T47D (cell line): ENCODE measurements at regions not wholly inside any gene's neighbourhood (a gene's known extent, or its start where the extent isn't known, plus 50 kb on each side); places are given as distances from the start of the nearest gene placed in this dataset.

Source experiments
- DNase-seq, 2 experiments: peaks; one replicate each; pipeline versions ENCODE4 v3.0.0 to v3.0.0-alpha.2; 2011 to 2012; ENCODE audit warnings: low read depth in 1 of 2, low spot score in 1 of 2
- JUND ChIP-seq: IDR thresholded peaks from 2 replicates; pipeline ENCODE4 v1.6.1; 2012; ENCODE audit warnings: low read depth
- in situ Hi-C: cut with HindIII; loops from 2 replicates; pipeline ENCODE4 v1.10.0; 2016; ENCODE audit warnings: low sequenced_read_pairs, low pct_unique_long_range_greater_than_20kb

- DNase-seq: no peak
- in situ Hi-C loops: no loop called here
- no peak for TF ChIP-seq JUND
These were observed 2392.6 kb upstream of the C9orf72 start for GRCh38 chr9:29965834-29966233.

GRCh38 chr9:29966247-29966646, 2393.0 kb upstream of the C9orf72 start:
- in situ Hi-C loops: no loop called here
- TF ChIP-seq JUND: no peak
- no peak for DNase-seq

GRCh38 chr9:29968831-29969230, 2395.6 kb upstream of the C9orf72 start:
- in situ Hi-C loops: no loop called here
- no peak for DNase-seq

GRCh38 chr9:29969408-29969807, 2396.1 kb upstream of the C9orf72 start:
- no peak for DNase-seq
- TF ChIP-seq JUND: no peak
- in situ Hi-C loops: no loop called here

More at GRCh38 chr9:29968831-29969230, 2395.6 kb upstream of the C9orf72 start:
- TF ChIP-seq JUND: no peak

GRCh38 chr9:29969856-29970647, 2396.8 kb upstream of the C9orf72 start:
- no peak for TF ChIP-seq JUND
- no peak for DNase-seq
- in situ Hi-C loops: no loop called here

- in situ Hi-C loops: no loop called here
- no peak for TF ChIP-seq JUND
- no peak for DNase-seq
These were observed 2400.9 kb upstream of the C9orf72 start for GRCh38 chr9:29974197-29974596.

- no peak for TF ChIP-seq JUND
- DNase-seq: no peak
- in situ Hi-C loops: no loop called here
These were observed 2403.7 kb upstream of the C9orf72 start for GRCh38 chr9:29976981-29977380.

- no peak for TF ChIP-seq JUND
- in situ Hi-C loops: no loop called here
- no peak for DNase-seq
These were observed 2403.4 kb upstream of the ACO1 start for GRCh38 chr9:29981013-29981412.

GRCh38 chr9:29999645-30000044, 2384.8 kb upstream of the ACO1 start:
- no peak for DNase-seq
- no peak for TF ChIP-seq JUND
- in situ Hi-C loops: no loop called here

- in situ Hi-C loops: no loop called here
- no peak for TF ChIP-seq JUND
- DNase-seq: no peak
These were observed 2373.8 kb upstream of the ACO1 start for GRCh38 chr9:30010691-30011090.

GRCh38 chr9:30012622-30013021, 2371.8 kb upstream of the ACO1 start:
- in situ Hi-C loops: no loop called here
- no peak for DNase-seq
- TF ChIP-seq JUND: no peak

GRCh38 chr9:30015073-30015472, 2369.4 kb upstream of the ACO1 start:
- in situ Hi-C loops: no loop called here
- no peak for DNase-seq
- no peak for TF ChIP-seq JUND

GRCh38 chr9:30020161-30020560, 2364.3 kb upstream of the ACO1 start:
- in situ Hi-C loops: no loop called here
- TF ChIP-seq JUND: no peak
- no peak for DNase-seq

- in situ Hi-C loops: no loop called here
- no peak for DNase-seq
- TF ChIP-seq JUND: no peak
These were observed 2348.7 kb upstream of the ACO1 start for GRCh38 chr9:30035761-30036160.

- in situ Hi-C loops: no loop called here
- no peak for DNase-seq
- no peak for TF ChIP-seq JUND
These were observed 2347.9 kb upstream of the ACO1 start for GRCh38 chr9:30036558-30036957.
